ENCODE measurements at regions not wholly inside any gene's neighbourhood (a gene's known extent, or its start where the extent isn't known, plus 50 kb on each side); places are given as distances from the start of the nearest gene placed in this dataset.
"Not testable (repeated sequence)": the region's sequence is repeated elsewhere in the genome, so short reads cannot be mapped to it uniquely, and the experiment has no call there.

DNA sequence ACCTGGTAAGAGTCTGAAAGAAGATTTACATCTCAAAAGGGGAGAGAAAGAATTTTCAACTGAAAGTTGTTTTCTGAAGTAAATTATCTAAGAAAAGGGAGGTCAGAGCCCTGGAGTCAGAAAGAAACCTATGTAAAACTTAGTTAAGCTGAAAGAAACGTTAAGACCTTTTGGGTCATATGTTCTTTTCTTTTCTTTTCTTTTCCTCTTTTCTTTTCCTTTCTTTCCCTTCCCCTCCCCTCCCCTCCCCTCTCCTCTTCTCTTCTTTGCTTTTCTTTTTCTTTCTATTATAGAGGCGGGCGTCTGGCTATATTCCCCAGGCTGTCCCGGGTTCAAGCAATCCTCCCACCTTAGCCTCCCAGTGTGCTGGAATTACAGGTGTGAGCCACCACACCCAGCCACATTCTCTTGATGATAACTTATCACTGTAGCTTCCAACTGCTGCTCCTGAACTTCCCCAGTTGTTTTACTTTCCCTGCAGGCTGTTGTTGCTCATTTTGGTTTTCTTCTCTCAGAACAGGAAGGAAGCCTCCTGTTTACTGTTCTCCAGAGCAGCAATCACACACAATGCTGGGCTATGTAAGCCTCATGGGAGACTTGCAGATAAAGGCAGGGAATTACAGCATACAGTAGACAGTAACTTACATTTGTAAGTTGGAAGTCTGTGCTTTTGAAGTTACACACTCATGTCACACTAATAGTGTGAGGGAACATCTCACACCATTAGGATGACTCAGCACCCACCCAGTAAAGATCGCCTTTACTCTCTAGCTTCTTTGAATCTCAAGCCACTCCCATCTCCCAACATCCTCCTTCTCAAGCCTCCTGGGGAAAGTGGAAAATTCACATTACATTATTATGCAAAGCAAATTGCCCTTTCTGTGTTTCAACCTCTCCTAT, 2216.6 kb upstream of the WWC1 start:
- DNase-seq (ENCODE audit: low read depth): no peak

DNA sequence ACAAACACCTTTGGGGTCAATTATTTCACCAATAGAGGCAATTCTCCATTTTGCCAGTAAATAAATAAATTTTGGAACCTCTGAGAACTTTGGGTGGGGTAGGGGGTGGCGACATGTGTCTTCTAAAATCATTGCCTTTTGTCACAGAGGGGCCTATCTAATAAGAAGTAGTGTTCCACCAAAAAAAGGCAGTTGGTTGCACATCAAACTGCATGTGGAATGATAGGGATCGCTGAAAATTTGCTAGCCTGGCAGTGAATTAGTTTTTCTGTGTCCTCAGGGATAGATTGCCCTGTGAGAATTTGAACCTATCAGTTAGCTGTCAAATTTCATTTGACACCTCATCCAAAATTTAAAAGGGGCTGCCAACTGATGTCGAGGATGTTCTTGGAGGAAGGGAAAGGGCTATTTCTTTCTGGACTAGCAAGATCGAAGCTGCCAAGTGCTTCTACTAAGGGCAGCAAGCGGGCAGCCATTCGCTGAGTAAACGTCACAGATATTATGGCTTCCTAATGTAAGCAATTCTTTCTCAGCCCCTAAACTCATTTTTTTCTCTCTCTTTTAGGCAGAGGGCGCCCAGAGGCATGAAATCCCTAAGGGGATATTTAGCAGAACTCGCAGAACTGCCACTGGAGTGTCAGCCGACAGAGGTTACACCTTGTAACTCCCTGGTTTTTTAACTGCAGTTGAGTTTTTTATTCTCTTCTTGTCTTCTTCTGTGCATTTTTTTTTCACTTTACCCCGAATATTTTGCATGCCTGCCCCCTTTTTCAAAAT, 2208.1 kb upstream of the WWC1 start:
- no peak for DNase-seq (ENCODE audit: low read depth)

GRCh38 chr5:166086568-166086967, 2204.9 kb upstream of the WWC1 start:
- no peak for DNase-seq (ENCODE audit: low read depth)

DNA sequence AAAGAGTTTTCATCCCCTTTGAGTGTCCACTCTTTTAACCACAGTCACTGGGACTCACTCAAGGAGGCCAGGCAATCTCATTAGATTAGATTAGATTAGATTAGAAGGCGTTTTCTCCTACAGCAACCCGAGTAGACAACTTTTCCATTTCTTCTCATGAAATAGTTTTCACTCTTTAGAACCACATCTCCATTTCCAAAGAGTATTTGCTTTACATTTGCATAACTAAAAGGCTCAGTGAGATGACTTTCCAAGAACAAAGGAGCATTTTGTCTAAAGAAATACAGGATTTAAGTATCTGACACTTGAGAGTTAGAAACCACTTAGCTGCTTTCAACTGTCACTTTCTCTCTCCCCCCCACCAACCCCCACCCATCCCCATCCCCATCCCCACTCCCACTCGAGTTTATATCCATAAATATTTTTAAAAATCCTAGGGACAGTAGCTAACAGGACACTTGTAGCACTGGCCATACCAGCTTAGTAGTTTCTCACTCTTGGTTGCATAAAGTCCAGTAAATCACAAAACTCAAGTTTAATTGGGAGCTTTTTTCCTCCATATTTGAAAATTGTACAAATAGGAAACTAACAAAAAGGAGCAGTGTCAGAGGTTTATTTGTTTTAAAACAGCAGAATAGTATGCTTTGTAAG, 2202.9 kb upstream of the WWC1 start:
- no peak for DNase-seq (ENCODE audit: low read depth)

DNA sequence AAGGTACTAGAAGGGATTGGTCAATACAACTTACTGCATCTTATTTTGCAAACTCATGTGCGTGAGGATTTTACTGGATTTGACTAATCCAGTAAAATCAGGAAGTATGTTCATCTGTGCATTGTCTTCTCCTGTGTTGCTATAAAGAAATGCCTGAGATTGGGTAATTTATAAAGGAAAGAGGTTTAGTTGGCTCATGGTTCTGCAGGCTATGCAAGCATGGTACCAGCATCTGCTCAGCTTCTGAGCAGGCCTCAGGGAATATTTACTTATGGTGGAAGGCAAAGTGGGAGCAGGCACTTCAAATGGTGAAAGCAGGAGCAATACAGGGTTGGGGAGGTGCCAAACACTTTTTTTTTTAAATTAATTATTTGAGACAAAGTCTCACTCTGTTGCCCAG, 2199.5 kb upstream of the WWC1 start:
- DNase-seq (ENCODE audit: low read depth): no peak

DNA sequence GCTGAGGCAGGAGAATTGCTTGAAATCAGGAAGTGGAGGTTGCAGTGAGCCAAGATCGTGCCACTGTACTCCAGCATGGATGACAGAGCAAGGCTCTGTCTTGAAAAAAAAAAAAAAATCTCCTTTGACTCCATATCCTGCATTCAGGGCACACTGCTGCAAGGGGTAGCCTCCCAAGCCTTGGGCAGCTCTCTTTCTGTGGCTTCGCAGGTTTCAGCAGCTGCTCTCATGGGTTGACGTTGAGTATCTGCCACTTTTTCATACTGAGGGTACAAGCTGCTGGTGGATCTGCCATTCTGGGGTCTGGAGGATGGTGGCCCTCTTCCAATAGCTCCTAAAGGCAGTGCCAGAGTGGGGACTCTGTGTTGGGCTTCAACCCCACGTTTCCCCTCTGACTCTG, 2198.1 kb upstream of the WWC1 start:
- no peak for DNase-seq (ENCODE audit: low read depth)

- DNase-seq (ENCODE audit: low read depth): no peak
Measured at GRCh38 chr5:166102947-166103346, 2188.5 kb upstream of the WWC1 start.

DNA sequence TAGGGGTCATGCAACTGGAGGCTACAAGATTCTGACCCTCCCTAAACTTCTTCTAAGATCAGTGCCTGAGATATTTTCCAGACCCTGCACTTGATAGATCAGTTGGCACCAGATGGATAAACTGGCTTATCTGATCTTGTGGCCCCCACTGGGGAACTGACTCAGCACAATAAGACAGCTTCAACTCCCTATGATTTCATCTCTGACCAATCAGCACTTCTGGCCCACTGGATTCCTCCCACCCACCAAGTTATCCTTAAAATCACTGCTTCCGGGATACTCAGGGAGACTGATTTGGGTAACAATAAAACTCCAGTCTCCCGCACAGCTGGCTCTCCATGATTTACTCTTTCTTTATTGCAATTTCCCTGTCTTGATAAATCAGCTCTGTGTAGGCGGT, 2180.4 kb upstream of the WWC1 start:
- DNase-seq (ENCODE audit: low read depth): no peak

DNA sequence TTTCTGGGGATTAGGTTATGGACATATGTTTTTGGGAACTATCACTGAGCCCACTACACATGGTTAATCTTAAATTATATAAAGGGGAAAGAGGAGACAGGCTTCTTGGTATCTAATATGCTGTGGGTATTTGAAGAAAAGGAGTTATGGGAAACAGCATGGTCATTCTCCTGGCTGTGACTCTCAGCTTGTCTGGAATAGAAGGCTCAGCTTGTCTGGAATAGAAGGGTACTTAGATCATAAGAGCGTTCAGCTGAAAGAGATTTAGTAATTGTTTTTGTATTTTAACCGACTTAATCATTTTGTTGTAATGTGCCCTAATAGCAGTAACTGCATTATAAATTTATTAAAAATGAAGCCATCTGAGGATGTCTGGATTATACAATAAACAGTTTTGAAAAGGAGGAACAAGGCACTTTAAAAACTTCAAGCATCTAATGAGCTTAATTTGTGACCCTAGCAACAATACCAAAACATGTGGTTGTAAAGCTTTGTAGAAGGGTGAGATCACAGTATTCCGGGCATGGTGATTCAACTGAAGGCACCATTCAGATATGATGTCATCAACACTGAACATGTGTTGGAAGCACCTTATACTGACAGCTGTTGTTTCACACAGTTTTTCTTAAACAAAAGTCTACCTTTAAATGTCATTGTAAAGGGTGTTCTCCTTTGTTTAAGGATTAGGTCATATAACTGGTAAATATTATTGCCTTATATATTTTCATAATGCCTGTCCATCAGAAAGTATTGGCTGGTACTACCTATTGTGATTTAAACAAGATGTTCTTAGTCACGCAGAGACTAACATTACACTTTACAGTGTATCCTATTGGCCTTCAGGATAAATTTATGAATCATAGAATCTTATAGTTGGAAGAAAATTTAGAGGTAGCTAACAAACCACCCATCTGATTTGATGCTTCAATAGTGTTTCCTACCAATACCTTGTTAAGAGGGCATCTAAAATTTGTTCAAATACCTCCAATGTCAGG, 2174.1 kb upstream of the WWC1 start:
- DNase-seq (ENCODE audit: low read depth): no peak

GRCh38 chr5:166119506-166119905, 2171.9 kb upstream of the WWC1 start:
- DNase-seq (ENCODE audit: low read depth): no peak

DNA sequence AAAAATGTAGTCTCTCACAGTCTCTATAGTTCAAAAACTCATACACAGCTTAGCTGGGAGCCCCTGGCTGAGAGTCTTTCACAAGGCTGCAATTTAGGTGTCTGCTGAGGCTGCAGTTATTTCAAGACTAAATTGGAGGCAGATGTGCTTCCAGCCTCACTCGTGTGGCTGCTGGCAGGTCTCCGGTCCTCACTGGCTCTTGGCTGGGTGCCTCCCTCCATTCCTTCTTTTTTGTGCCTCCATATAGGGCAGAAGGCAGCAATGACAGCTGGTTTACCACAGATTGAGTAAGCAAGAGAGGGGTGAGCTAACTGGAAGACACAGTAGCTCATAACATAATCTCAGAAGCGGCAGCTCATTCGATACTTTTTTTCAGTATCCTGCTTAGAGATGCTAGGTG, 2167.7 kb upstream of the WWC1 start:
- no peak for DNase-seq (ENCODE audit: low read depth)

DNA sequence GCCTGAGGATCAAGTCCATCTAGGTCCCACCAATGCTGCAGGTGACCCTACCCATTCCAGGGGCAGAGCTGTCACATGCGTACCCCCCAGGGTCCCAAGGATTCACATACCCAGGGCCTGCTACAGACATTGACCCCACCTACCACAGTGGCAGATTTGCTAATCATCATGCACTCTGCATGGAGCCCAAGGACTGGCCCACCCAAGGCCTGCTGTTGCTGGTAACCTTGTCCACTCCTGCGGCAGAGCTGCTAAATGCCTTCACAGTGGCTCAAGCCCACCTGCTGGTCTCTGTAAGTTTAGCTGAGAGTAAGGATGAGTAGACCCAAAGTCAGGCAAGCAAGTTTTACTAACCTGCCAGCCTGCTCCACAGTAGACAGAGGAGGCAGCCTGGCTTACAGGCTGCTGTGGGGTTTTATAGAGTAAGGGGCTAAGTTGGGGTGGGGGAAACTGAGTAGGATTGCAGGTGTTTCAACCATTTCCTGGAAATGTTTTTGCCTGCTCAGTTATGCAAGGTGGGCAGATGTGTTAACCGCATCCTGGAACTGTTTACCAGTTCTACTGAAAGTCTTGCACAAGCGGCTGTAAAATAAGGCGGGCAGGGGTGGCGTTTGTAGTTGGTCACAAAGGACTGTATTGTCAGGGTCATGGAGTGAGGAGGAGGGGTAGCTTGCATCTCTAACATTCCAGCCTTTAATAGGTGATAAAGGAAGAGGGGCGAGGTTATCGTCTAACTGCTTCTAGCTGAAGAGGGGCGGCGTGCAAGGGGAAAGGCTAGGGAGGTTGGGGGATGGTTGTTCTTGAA, 2163.5 kb upstream of the WWC1 start:
- no peak for DNase-seq (ENCODE audit: low read depth)

GRCh38 chr5:166145107-166145506, 2146.3 kb upstream of the WWC1 start:
- DNase-seq (ENCODE audit: low read depth): not testable (repeated sequence)

- no peak for DNase-seq (ENCODE audit: low read depth)
Measured at GRCh38 chr5:166163996-166164610, 2127.3 kb upstream of the WWC1 start.

GRCh38 chr5:166165596-166165995, 2125.8 kb upstream of the WWC1 start:
- no peak for DNase-seq (ENCODE audit: low read depth)

- DNase-seq (ENCODE audit: low read depth): no peak
Measured at GRCh38 chr5:166166071-166166470, 2125.4 kb upstream of the WWC1 start.

GRCh38 chr5:166172597-166172996, 2118.8 kb upstream of the WWC1 start:
- no peak for DNase-seq (ENCODE audit: low read depth)

GRCh38 chr5:166178411-166179080, 2112.9 kb upstream of the WWC1 start:
- DNase-seq (ENCODE audit: low read depth): no peak

- no peak for DNase-seq (ENCODE audit: low read depth)
Measured at GRCh38 chr5:166185185-166185584, 2106.3 kb upstream of the WWC1 start.

All from myocyte (in vitro differentiated cells).